DMS153 (cell line): ENCODE measurements at regions not wholly inside any gene's neighbourhood (a gene's known extent, or its start where the extent isn't known, plus 50 kb on each side); places are given as distances from the start of the nearest gene placed in this dataset.

ENCODE experiments used
- DNase-seq: peaks from one replicate; lab custom pipeline; 2025; lab: John Stamatoyannopoulos, UW

- no peak for DNase-seq
These were observed 202.5 kb upstream of the CHRM2 start for GRCh38 chr7:136665878-136666509.

- DNase-seq: no peak
These were observed 203.9 kb upstream of the CHRM2 start for GRCh38 chr7:136664537-136664936.

- DNase-seq: no peak
These were observed 210.9 kb upstream of the CHRM2 start for GRCh38 chr7:136657482-136657921.

- no peak for DNase-seq
These were observed 211.9 kb upstream of the CHRM2 start for GRCh38 chr7:136656516-136656915.

- DNase-seq: no peak
These were observed 213.0 kb upstream of the CHRM2 start for GRCh38 chr7:136655414-136655813.

GRCh38 chr7:136654406-136654805 is 214.0 kb upstream of the CHRM2 start:
- DNase-seq: no peak

- no peak for DNase-seq
These were observed 215.6 kb upstream of the CHRM2 start for GRCh38 chr7:136652635-136653370.

GRCh38 chr7:136640977-136641376 is 227.5 kb upstream of the CHRM2 start:
- DNase-seq: no peak

- no peak for DNase-seq
These were observed 230.6 kb upstream of the CHRM2 start for GRCh38 chr7:136637813-136638212.

GRCh38 chr7:136635751-136636150 is 232.7 kb upstream of the CHRM2 start:
- no peak for DNase-seq

GRCh38 chr7:136618818-136619217 is 249.6 kb upstream of the CHRM2 start:
- no peak for DNase-seq

- DNase-seq: no peak
These were observed 251.3 kb upstream of the CHRM2 start for GRCh38 chr7:136617176-136617575.

GRCh38 chr7:136605532-136606329 is 262.7 kb upstream of the CHRM2 start:
- DNase-seq: no peak

- DNase-seq: no peak
These were observed 266.7 kb upstream of the CHRM2 start for GRCh38 chr7:136601772-136602171.

GRCh38 chr7:136600475-136600874 is 268.0 kb upstream of the CHRM2 start:
- DNase-seq: no peak

- DNase-seq: no peak
These were observed 273.7 kb upstream of the CHRM2 start for GRCh38 chr7:136594739-136595144.

- no peak for DNase-seq
These were observed 280.2 kb upstream of the CHRM2 start for GRCh38 chr7:136588216-136588615.

- DNase-seq: no peak
These were observed 282.3 kb upstream of the CHRM2 start for GRCh38 chr7:136585954-136586670.

- no peak for DNase-seq
These were observed 302.0 kb upstream of the CHRM2 start for GRCh38 chr7:136566491-136566890.

GRCh38 chr7:136555933-136556332 is 312.5 kb upstream of the CHRM2 start:
- DNase-seq: no peak

GRCh38 chr7:136551618-136552017 is 316.8 kb upstream of the CHRM2 start:
- DNase-seq: no peak

GRCh38 chr7:136549756-136550155 is 318.7 kb upstream of the CHRM2 start:
- no peak for DNase-seq
